HCT116 (cell line): ENCODE measurements at regions not wholly inside any gene's neighbourhood (a gene's known extent, or its start where the extent isn't known, plus 50 kb on each side); places are given as distances from the start of the nearest gene placed in this dataset.

Experiments used
- ATAC-seq: fragments of 200-7000 bp; cut with Tn5 transposase; 2 replicates; pipeline ENCODE4 v1.9.1; 2020; ENCODE audit warnings: mild to moderate bottlenecking, moderate library complexity
- BruUV-seq: library from RNA; stranded (reverse); fragments of 400-500 nt; replicated peaks from 2 replicates; lab custom pipeline; 2021; lab: Mats Ljungman, UMichigan
- CTCF ChIA-PET: fragments of 300-600 bp; sonication (Branson Sonifier 250); formaldehyde crosslinking; loops from one replicate; lab custom pipeline; 2021; ENCODE audit warnings: antibody characterized with exemption; lab: Charles Lee
- POLR2A ChIA-PET: fragments of 300-600, 350-600 bp; sonication (Branson Sonifier 250); formaldehyde crosslinking; loops from one replicate; lab custom pipeline; 2021; ENCODE audit warnings: antibody characterized with exemption; lab: Charles Lee
- RAD21 ChIA-PET, 2 experiments: fragments of 300-600 bp; sonication (Branson Sonifier 250); formaldehyde crosslinking; loops; one replicate each; lab custom pipeline; 2023; ENCODE audit warnings: low total read pairs in 2 of 2; ENCODE audit not compliant: uncharacterized antibody in 2 of 2, unreplicated experiment in 2 of 2, low non-redundant PET in 1 of 2; lab: Charles Lee
- DNase-seq: peaks from one replicate; pipeline ENCODE4 v3.0.0-alpha.2; 2010; ENCODE audit warnings: low read depth, low spot score
- H2AFZ ChIP-seq: fragments of 200-600 bp; shearing (Covaris generic), sonication (generic); 2 replicates; pipeline ENCODE4 v1.6.1; 2017; ENCODE audit warnings: low read depth, mixed run types, mixed read lengths, antibody characterized with exemption, low read length; ENCODE audit not compliant: poor library complexity, severe bottlenecking
- H3K27ac ChIP-seq: 2 replicates; pipeline ENCODE4 v1.5.1; 2012; ENCODE audit warnings: low read depth, low read length
- H3K27me3 ChIP-seq: fragments of 200-600 bp; sonication (generic); 2 replicates; pipeline ENCODE4 v1.6.1; 2016; ENCODE audit warnings: mixed run types, low read length, mixed read lengths; ENCODE audit not compliant: insufficient read depth
- H3K36me3 ChIP-seq, 2 experiments: fragments of 200-500 bp in 1 of 2; fragments of 200-600 bp in 1 of 2; sonication (Bioruptor generic) in 1 of 2; sonication (generic) in 1 of 2; 2 replicates each; pipeline versions ENCODE4 v1.5.1 to v1.6.1; 2014 to 2016; ENCODE audit warnings: low read length in 2 of 2, inconsistent platforms in 1 of 2, mixed read lengths in 1 of 2, mixed run types in 1 of 2; ENCODE audit not compliant: insufficient read depth in 2 of 2, control insufficient read depth in 1 of 2
- H3K4me1 ChIP-seq, 2 experiments: fragments of 200-600 bp in 1 of 2; sonication (generic) in 1 of 2; 2 replicates each; pipeline versions ENCODE4 v1.5.1 to v1.6.1; 2012 to 2017; ENCODE audit warnings: low read length in 2 of 2, inconsistent platforms in 1 of 2, mild to moderate bottlenecking in 1 of 2, mixed read lengths in 1 of 2, mixed run types in 1 of 2, moderate library complexity in 1 of 2; ENCODE audit not compliant: insufficient read depth in 2 of 2, control insufficient read depth in 1 of 2
- H3K4me2 ChIP-seq: fragments of 200-600 bp; sonication (generic); 2 replicates; pipeline ENCODE4 v1.6.1; 2017; ENCODE audit warnings: mixed run types, low read length, mixed read lengths
- H3K4me3 ChIP-seq, 2 experiments: fragments of 200-600 bp in 1 of 2; sonication (generic) in 1 of 2; replicated peaks in 1 of 2; 2 replicates each; pipeline ENCODE4 v1.5.1; 2011 to 2016; ENCODE audit warnings: low read length in 2 of 2, control low read depth in 1 of 2, low read depth in 1 of 2, mild to moderate bottlenecking in 1 of 2, mixed read lengths in 1 of 2, mixed run types in 1 of 2
- H3K79me2 ChIP-seq: fragments of 200-600 bp; sonication (generic); 2 replicates; pipeline ENCODE4 v1.6.1; 2017; ENCODE audit warnings: mild to moderate bottlenecking, mixed run types, low read length, moderate library complexity, mixed read lengths; ENCODE audit not compliant: insufficient read depth
- H3K9ac ChIP-seq: fragments of 200-600 bp; sonication (generic); 2 replicates; pipeline ENCODE4 v1.6.1; 2016; ENCODE audit warnings: low read length, mixed read lengths
- H3K9me2 ChIP-seq: fragments of 200-600 bp; sonication (generic), shearing (Covaris generic); 2 replicates; pipeline ENCODE4 v1.6.1; 2017; ENCODE audit warnings: mixed run types, mild to moderate bottlenecking, moderate library complexity; ENCODE audit not compliant: insufficient read depth
- H3K9me3 ChIP-seq, 2 experiments: fragments of 200-500 bp in 1 of 2; fragments of 200-600 bp in 1 of 2; sonication (Bioruptor generic) in 1 of 2; sonication (generic) in 1 of 2; 2 replicates each; pipeline ENCODE4 v1.6.1; 2014 to 2017; ENCODE audit warnings: low read length in 2 of 2, mixed read lengths in 2 of 2, inconsistent platforms in 1 of 2, low read depth in 1 of 2, mild to moderate bottlenecking in 1 of 2, mixed run types in 1 of 2, moderate library complexity in 1 of 2; ENCODE audit not compliant: control insufficient read depth in 1 of 2, insufficient read depth in 1 of 2
- H4K20me1 ChIP-seq: fragments of 200-600 bp; sonication (generic), shearing (Covaris generic); 2 replicates; pipeline ENCODE4 v1.6.1; 2017; ENCODE audit warnings: mixed run types, mild to moderate bottlenecking, moderate library complexity; ENCODE audit not compliant: insufficient read depth
- ATF3 ChIP-seq: IDR thresholded peaks from 2 replicates; pipeline ENCODE4 v1.6.1; 2012
- CBX3 ChIP-seq: IDR thresholded peaks from 2 replicates; pipeline ENCODE4 v1.6.1; 2012; ENCODE audit warnings: low read depth
- CEBPB ChIP-seq: IDR thresholded peaks from 2 replicates; pipeline ENCODE4 v1.6.1; 2012; ENCODE audit warnings: low read depth
- EGR1 ChIP-seq: IDR thresholded peaks from 2 replicates; pipeline ENCODE4 v1.6.1; 2012; ENCODE audit warnings: low read depth
- ELF1 ChIP-seq: IDR thresholded peaks from 2 replicates; pipeline ENCODE4 v1.6.1; 2012; ENCODE audit warnings: low read depth, borderline replicate concordance
- EZH2 ChIP-seq: fragments of 200-600 bp; sonication (generic); IDR thresholded peaks from 2 replicates; pipeline ENCODE4 v1.6.1; 2017; ENCODE audit warnings: antibody characterized with exemption, mixed run types
- EZH2phosphoT487 ChIP-seq: fragments of 200-600 bp; IDR thresholded peaks from 2 replicates; pipeline ENCODE4 v1.6.1; 2018; ENCODE audit warnings: antibody characterized with exemption, borderline replicate concordance
- FOSL1 ChIP-seq: IDR thresholded peaks from 2 replicates; pipeline ENCODE4 v1.6.1; 2012; ENCODE audit warnings: low read depth
- JUND ChIP-seq: IDR thresholded peaks from 2 replicates; pipeline ENCODE4 v1.6.1; 2012
- MAX ChIP-seq: IDR thresholded peaks from 2 replicates; pipeline ENCODE4 v1.6.1; 2012
- POLR2A ChIP-seq: IDR thresholded peaks from 2 replicates; pipeline ENCODE4 v1.7.0; 2011; ENCODE audit warnings: borderline replicate concordance; ENCODE audit not compliant: insufficient read depth, insufficient read length; ENCODE audit errors: extremely low read depth
- POLR2AphosphoS5 ChIP-seq: IDR thresholded peaks from 2 replicates; pipeline ENCODE4 v1.6.1; 2011; ENCODE audit warnings: mild to moderate bottlenecking, low read depth, low read length, moderate library complexity
- RAD21 ChIP-seq: IDR thresholded peaks from 2 replicates; pipeline ENCODE4 v1.6.1; 2012; ENCODE audit warnings: low read depth, mild to moderate bottlenecking
- SIN3A ChIP-seq: IDR thresholded peaks from 2 replicates; pipeline ENCODE4 v1.6.1; 2012; ENCODE audit warnings: low read depth
- SP1 ChIP-seq: IDR thresholded peaks from 2 replicates; pipeline ENCODE4 v1.6.1; 2012; ENCODE audit warnings: low read depth
- SRF ChIP-seq: IDR thresholded peaks from 2 replicates; pipeline ENCODE4 v1.6.1; 2012; ENCODE audit warnings: low read depth
- TCF7L2 ChIP-seq: IDR thresholded peaks from 2 replicates; pipeline ENCODE4 v1.7.0; 2011; ENCODE audit warnings: borderline replicate concordance, inconsistent platforms; ENCODE audit not compliant: insufficient read depth, insufficient read length; ENCODE audit errors: extremely low read depth
- ZBTB33 ChIP-seq: IDR thresholded peaks from 2 replicates; pipeline ENCODE4 v1.6.1; 2011; ENCODE audit warnings: mild to moderate bottlenecking, low read length, moderate library complexity; ENCODE audit not compliant: insufficient replicate concordance; ENCODE audit errors: extremely low read depth
- ZFX ChIP-seq: fragments of 450-650 bp; IDR thresholded peaks from 2 replicates; pipeline ENCODE4 v1.6.1; 2017
- ZNF274 ChIP-seq: fragments of 200-500 bp; sonication (Bioruptor generic); IDR thresholded peaks from 2 replicates; pipeline ENCODE4 v1.6.1; 2014; ENCODE audit warnings: mild to moderate bottlenecking, low read depth, low read length, inconsistent platforms
- intact Hi-C: fragments of 100-400 bp; cut with micrococcal nuclease; formaldehyde crosslinking; loops from 2 replicates; pipeline ENCODE4 v1.10.0; 2022
- TF ChIP-seq, protein P1 (sequence below), 3 experiments: fragments of 200-600 bp in 1 of 3; sonication (generic) in 1 of 3; IDR thresholded peaks in 2 of 3; conservative IDR thresholded peaks in 1 of 3; 2 replicates each; pipeline ENCODE4 v1.5.1; 2012 to 2017; ENCODE audit warnings: low read depth in 2 of 3, low read length in 2 of 3, antibody characterized with exemption in 1 of 3, borderline replicate concordance in 1 of 3, control low read depth in 1 of 3, mild to moderate bottlenecking in 1 of 3, mixed read lengths in 1 of 3, mixed run types in 1 of 3, moderate library complexity in 1 of 3; ENCODE audit not compliant: insufficient read depth in 1 of 3

GRCh38 chr14:28982228-28982627, 215.6 kb downstream of the FOXG1 start (continued):
- no peak for TF ChIP-seq ZBTB33
- no peak for TF ChIP-seq RAD21
- TF ChIP-seq POLR2A = no peak
- no peak for TF ChIP-seq CBX3
- TF ChIP-seq ELF1 = no peak
- TF ChIP-seq SIN3A = no peak

GRCh38 chr14:28983279-28983678, 216.7 kb downstream of the FOXG1 start:
- H3K79me2 ChIP-seq = no peaks in the 10 kb centered on the region
- H3K4me1 ChIP-seq = no peaks in the 10 kb centered on the region
- H3K36me3 ChIP-seq = no peaks in the 10 kb centered on the region
- H4K20me1 ChIP-seq = no peaks in the 10 kb centered on the region
- POLR2A ChIA-PET = no interaction called here
- RAD21 ChIA-PET = no interaction called here
- TF ChIP-seq TCF7L2 (no peak), MAX (no peak), SRF (no peak), SIN3A (no peak), EZH2phosphoT487 (no peak), POLR2A (no peak), POLR2AphosphoS5 (no peak), JUND (no peak), ATF3 (no peak), EZH2 (no peak), SP1 (no peak), ZBTB33 (no peak), EGR1 (no peak), ZFX (no peak), RAD21 (no peak), CEBPB (no peak), FOSL1 (no peak), ZNF274 (no peak), ELF1 (no peak)
- TF ChIP-seq, protein P1, sequence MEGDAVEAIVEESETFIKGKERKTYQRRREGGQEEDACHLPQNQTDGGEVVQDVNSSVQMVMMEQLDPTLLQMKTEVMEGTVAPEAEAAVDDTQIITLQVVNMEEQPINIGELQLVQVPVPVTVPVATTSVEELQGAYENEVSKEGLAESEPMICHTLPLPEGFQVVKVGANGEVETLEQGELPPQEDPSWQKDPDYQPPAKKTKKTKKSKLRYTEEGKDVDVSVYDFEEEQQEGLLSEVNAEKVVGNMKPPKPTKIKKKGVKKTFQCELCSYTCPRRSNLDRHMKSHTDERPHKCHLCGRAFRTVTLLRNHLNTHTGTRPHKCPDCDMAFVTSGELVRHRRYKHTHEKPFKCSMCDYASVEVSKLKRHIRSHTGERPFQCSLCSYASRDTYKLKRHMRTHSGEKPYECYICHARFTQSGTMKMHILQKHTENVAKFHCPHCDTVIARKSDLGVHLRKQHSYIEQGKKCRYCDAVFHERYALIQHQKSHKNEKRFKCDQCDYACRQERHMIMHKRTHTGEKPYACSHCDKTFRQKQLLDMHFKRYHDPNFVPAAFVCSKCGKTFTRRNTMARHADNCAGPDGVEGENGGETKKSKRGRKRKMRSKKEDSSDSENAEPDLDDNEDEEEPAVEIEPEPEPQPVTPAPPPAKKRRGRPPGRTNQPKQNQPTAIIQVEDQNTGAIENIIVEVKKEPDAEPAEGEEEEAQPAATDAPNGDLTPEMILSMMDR (IDR thresholded peaks at IDR 0.05 in 2 of 3, conservative IDR thresholded peaks at IDR 0.05 in 1 of 3; ENCODE audit: borderline replicate concordance in 1 of 3, insufficient read depth in 1 of 3, low read depth in 2 of 3, low read length in 2 of 3) = no peak
- no peak for DNase-seq
- no peak overlapping the region for H2AFZ ChIP-seq
- no peak overlapping the region for H3K4me2 ChIP-seq
- no peak overlapping the region for H3K27ac ChIP-seq
- CTCF ChIA-PET = no interaction called here
- H3K9me3 ChIP-seq = peaks cover 5 to 34% of the 10 kb centered on the region in 2 experiments; a peak in 2 of 4 replicates
- no peaks in the 10 kb centered on the region for H3K27me3 ChIP-seq
- BruUV-seq = no TSS peak
- no peak for ATAC-seq
- H3K4me3 ChIP-seq = no peak overlapping the region
- intact Hi-C loops = no loop called here
- H3K9ac ChIP-seq = no peak overlapping the region
- no peaks in the 10 kb centered on the region for H3K9me2 ChIP-seq
